Osteoblast (primary cell): ENCODE measurements at regions not wholly inside any gene's neighbourhood (a gene's known extent, or its start where the extent isn't known, plus 50 kb on each side); places are given as distances from the start of the nearest gene placed in this dataset.

ENCODE experiments used
- DNase-seq: peaks from one replicate; pipeline ENCODE4 v3.0.0; 2011; ENCODE audit warnings: low spot score, mixed read lengths; ENCODE audit not compliant: insufficient read length; ENCODE audit errors: missing footprints
- H2AFZ ChIP-seq: 2 replicates; pipeline ENCODE4 v1.6.0; 2011; ENCODE audit warnings: mild to moderate bottlenecking, low read length
- H3K27ac ChIP-seq: 2 replicates; pipeline ENCODE4 v1.5.1; 2011; ENCODE audit warnings: mild to moderate bottlenecking, low read depth, low read length, moderate library complexity
- H3K27me3 ChIP-seq: 2 replicates; pipeline ENCODE4 v1.6.0; 2012; ENCODE audit warnings: mild to moderate bottlenecking, control low read depth, inconsistent platforms, low read length, moderate library complexity; ENCODE audit not compliant: insufficient read depth
- H3K36me3 ChIP-seq: 2 replicates; pipeline ENCODE4 v1.5.1; 2011; ENCODE audit warnings: mild to moderate bottlenecking, low read length, control low read depth, moderate library complexity; ENCODE audit not compliant: insufficient read depth
- H3K4me1 ChIP-seq: 2 replicates; pipeline ENCODE4 v1.5.1; 2011; ENCODE audit warnings: mild to moderate bottlenecking, low read length, control low read depth, moderate library complexity; ENCODE audit not compliant: insufficient read depth
- H3K4me2 ChIP-seq: 2 replicates; pipeline ENCODE4 v1.6.0; 2011; ENCODE audit warnings: mild to moderate bottlenecking, low read length; ENCODE audit not compliant: insufficient read depth
- H3K4me3 ChIP-seq: fragments of 200-600 bp; sonication (generic); 3 replicates; pipeline ENCODE4 v1.5.1; 2012; ENCODE audit warnings: mild to moderate bottlenecking, low read length, inconsistent platforms; ENCODE audit not compliant: insufficient read depth
- H3K79me2 ChIP-seq: 2 replicates; pipeline ENCODE4 v1.6.0; 2012; ENCODE audit warnings: mild to moderate bottlenecking, low read length, control low read depth, inconsistent platforms; ENCODE audit not compliant: insufficient read depth
- H3K9me3 ChIP-seq: 2 replicates; pipeline ENCODE4 v1.5.1; 2011; ENCODE audit warnings: low read depth, low read length, control low read depth
- H4K20me1 ChIP-seq: 2 replicates; pipeline ENCODE4 v1.6.0; 2012; ENCODE audit warnings: mild to moderate bottlenecking, low read length, control low read depth; ENCODE audit not compliant: insufficient read depth
- TF ChIP-seq, protein P1 (sequence below): IDR thresholded peaks from 2 replicates; pipeline ENCODE4 v1.5.1; 2011; ENCODE audit warnings: mild to moderate bottlenecking, low read depth, low read length, moderate library complexity; ENCODE audit errors: extremely low read depth

DNA sequence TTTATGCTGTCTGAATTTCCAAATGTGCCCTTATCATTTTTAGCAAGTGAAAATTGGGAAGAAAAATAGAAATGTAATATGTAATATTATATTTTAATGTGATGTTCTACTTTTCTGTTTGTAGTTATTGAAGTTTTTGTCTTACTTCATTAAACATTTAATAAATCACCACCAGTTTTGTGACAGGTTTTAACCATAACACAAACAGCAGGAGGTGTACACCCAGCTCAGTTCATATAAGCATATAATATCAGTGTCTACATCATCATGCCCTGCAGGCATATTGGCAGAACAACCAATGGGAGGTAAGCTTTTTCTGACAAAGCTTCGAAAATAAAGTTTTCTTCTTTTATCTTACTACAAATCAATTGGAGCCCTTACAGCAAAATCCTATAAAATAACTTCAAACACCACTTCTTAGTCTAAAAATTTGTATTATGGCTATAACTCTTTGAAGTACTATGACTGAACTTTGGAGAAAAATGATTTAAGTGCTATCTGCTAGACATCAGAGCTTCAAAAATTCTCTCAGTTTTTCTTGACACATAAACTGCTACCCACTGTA is 236.7 kb downstream of the BARHL2 start:
- Histone ChIP-seq H3K4me1 (no peaks in the 10 kb centered on the region), H3K27me3 (no peaks in the 10 kb centered on the region), H3K4me3 (no peak overlapping the region), H4K20me1 (no peaks in the 10 kb centered on the region), H3K36me3 (no peaks in the 10 kb centered on the region), H3K9me3 (no peaks in the 10 kb centered on the region), H3K27ac (no peak overlapping the region), H3K79me2 (no peaks in the 10 kb centered on the region), H3K4me2 (no peak overlapping the region), H2AFZ (no peak overlapping the region)
- DNase-seq = no peak
- TF ChIP-seq, protein P1, sequence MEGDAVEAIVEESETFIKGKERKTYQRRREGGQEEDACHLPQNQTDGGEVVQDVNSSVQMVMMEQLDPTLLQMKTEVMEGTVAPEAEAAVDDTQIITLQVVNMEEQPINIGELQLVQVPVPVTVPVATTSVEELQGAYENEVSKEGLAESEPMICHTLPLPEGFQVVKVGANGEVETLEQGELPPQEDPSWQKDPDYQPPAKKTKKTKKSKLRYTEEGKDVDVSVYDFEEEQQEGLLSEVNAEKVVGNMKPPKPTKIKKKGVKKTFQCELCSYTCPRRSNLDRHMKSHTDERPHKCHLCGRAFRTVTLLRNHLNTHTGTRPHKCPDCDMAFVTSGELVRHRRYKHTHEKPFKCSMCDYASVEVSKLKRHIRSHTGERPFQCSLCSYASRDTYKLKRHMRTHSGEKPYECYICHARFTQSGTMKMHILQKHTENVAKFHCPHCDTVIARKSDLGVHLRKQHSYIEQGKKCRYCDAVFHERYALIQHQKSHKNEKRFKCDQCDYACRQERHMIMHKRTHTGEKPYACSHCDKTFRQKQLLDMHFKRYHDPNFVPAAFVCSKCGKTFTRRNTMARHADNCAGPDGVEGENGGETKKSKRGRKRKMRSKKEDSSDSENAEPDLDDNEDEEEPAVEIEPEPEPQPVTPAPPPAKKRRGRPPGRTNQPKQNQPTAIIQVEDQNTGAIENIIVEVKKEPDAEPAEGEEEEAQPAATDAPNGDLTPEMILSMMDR = no peak

DNA sequence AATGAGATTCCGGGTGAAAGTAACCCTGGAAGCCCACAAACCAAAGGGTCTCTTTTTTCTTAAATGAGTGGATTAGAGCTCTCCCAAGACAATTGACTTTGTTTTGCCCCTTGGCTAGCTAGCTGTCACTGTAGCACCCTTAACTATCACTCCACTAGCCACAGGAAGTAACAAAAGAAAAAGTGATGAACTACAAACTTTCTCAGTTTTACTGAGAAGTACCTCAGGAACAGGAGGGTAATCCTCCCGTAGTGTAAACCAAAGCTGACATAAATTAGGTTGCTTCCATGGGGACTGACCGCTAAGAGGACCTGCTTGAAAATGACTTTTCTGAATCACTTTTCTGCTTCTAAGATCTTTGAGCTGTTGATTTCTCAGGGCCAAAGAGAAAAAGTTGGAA is 240.1 kb downstream of the BARHL2 start:
- Histone ChIP-seq H3K4me3 (no peak overlapping the region), H3K36me3 (no peaks in the 10 kb centered on the region), H3K79me2 (no peaks in the 10 kb centered on the region), H3K27me3 (no peaks in the 10 kb centered on the region), H4K20me1 (no peaks in the 10 kb centered on the region), H3K4me2 (no peak overlapping the region), H3K4me1 (no peaks in the 10 kb centered on the region), H3K9me3 (no peaks in the 10 kb centered on the region), H3K27ac (no peak overlapping the region), H2AFZ (no peak overlapping the region)
- no peak for DNase-seq
- TF ChIP-seq, protein P1 = no peak

DNA sequence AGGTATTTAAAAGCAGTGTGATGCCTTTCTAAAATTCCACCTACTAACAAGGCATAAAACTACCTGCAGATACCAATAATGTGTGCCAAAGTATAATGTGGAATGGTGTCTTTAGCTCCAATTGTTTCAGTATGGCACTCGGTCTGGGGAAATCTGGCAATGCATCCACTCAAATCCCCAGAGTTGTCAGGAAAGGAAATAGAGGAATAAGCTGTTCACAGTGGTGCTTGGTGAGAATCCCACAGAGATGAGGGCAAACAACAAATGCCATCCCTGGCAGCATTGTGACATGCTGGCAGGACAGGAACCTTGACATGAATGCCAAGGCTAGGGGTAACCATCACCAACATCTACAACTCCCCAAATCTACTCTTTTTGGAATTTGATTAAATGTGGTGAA is 240.7 kb downstream of the BARHL2 start:
- Histone ChIP-seq H3K9me3 (no peaks in the 10 kb centered on the region), H3K27me3 (no peaks in the 10 kb centered on the region), H3K79me2 (no peaks in the 10 kb centered on the region), H2AFZ (no peak overlapping the region), H3K27ac (no peak overlapping the region), H3K36me3 (no peaks in the 10 kb centered on the region), H3K4me3 (no peak overlapping the region), H4K20me1 (no peaks in the 10 kb centered on the region), H3K4me2 (no peak overlapping the region), H3K4me1 (no peaks in the 10 kb centered on the region)
- TF ChIP-seq, protein P1 = no peak
- no peak for DNase-seq

DNA sequence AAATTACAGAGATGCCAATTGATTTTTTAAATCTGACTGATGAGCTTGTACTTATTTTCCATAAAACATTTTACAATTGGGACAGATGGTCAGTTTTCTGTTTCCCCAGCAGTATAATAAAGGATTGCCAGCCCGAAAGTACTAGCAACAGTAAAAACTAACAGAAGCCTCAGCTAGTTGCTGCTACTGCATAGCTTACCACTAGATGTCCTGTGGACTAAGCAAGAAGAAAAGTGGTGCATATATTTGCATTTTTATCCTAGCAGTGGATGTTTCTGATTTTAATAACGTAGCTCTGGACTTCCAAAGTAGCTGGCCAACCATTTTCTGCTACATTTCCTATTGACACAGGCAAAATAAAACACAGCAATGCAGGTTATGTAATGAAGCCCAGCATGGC is 241.5 kb downstream of the BARHL2 start:
- no peak overlapping the region for H3K4me2 ChIP-seq
- H3K27ac ChIP-seq = no peak overlapping the region
- DNase-seq = peak; percentile 9
- TF ChIP-seq, protein P1 = peak; percentile 23
- H4K20me1 ChIP-seq = no peaks in the 10 kb centered on the region
- no peaks in the 10 kb centered on the region for H3K27me3 ChIP-seq
- H3K4me1 ChIP-seq = no peaks in the 10 kb centered on the region
- H3K4me3 ChIP-seq = no peak overlapping the region
- no peaks in the 10 kb centered on the region for H3K9me3 ChIP-seq
- no peaks in the 10 kb centered on the region for H3K79me2 ChIP-seq
- no peak overlapping the region for H2AFZ ChIP-seq
- H3K36me3 ChIP-seq = no peaks in the 10 kb centered on the region
